GM12878 (cell line): ENCODE measurements at regions not wholly inside any gene's neighbourhood (a gene's known extent, or its start where the extent isn't known, plus 50 kb on each side); places are given as distances from the start of the nearest gene placed in this dataset.

ENCODE experiments used
- ESRRA ChIP-seq: IDR thresholded peaks from 2 replicates; pipeline ENCODE4 v1.6.1; 2012; ENCODE audit warnings: mild to moderate bottlenecking, low read length, improper control_type of control experiment
- EZH2 ChIP-seq: IDR thresholded peaks from 2 replicates; pipeline ENCODE4 v1.6.1; 2012; ENCODE audit warnings: low read depth, mild to moderate bottlenecking, control low read depth, inconsistent platforms, low read length, borderline replicate concordance; ENCODE audit not compliant: control insufficient read depth
- MTA3 ChIP-seq: IDR thresholded peaks from 2 replicates; pipeline ENCODE4 v1.6.1; 2012; ENCODE audit warnings: low read length, inconsistent platforms, borderline replicate concordance
- TCF12 ChIP-seq: IDR thresholded peaks from 2 replicates; pipeline ENCODE4 v1.6.1; 2011; ENCODE audit warnings: low read depth, mild to moderate bottlenecking, low read length
- ZNF384 ChIP-seq: IDR thresholded peaks from 2 replicates; pipeline ENCODE4 v1.6.1; 2012; ENCODE audit warnings: low read depth, mild to moderate bottlenecking, low read length, improper control_type of control experiment, borderline replicate concordance
- TF ChIP-seq, protein P1 (sequence below): fragments of 450-650 bp; IDR thresholded peaks from 2 replicates; pipeline ENCODE4 v1.6.1; 2016; ENCODE audit warnings: mild to moderate bottlenecking, moderate library complexity, borderline replicate concordance
- TF ChIP-seq, protein P2 (sequence below): IDR thresholded peaks from 2 replicates; pipeline ENCODE4 v1.6.1; 2011; ENCODE audit warnings: borderline replicate concordance, low read depth, mild to moderate bottlenecking, moderate library complexity, mixed read lengths, low read length; ENCODE audit not compliant: insufficient read depth; ENCODE audit errors: extremely low read length
- TF ChIP-seq, protein P3 (sequence below): IDR thresholded peaks from 2 replicates; pipeline ENCODE4 v1.6.1; 2012; ENCODE audit warnings: low read depth, low read length, improper control_type of control experiment
- TF ChIP-seq, protein P4 (sequence below): IDR thresholded peaks from 2 replicates; pipeline ENCODE4 v1.6.1; 2012; ENCODE audit warnings: mild to moderate bottlenecking, low read depth, low read length
- TF ChIP-seq, protein P5 (sequence below): fragments of 450-650 bp; IDR thresholded peaks from 2 replicates; pipeline ENCODE4 v1.6.1; 2014; ENCODE audit warnings: mild to moderate bottlenecking

DNA sequence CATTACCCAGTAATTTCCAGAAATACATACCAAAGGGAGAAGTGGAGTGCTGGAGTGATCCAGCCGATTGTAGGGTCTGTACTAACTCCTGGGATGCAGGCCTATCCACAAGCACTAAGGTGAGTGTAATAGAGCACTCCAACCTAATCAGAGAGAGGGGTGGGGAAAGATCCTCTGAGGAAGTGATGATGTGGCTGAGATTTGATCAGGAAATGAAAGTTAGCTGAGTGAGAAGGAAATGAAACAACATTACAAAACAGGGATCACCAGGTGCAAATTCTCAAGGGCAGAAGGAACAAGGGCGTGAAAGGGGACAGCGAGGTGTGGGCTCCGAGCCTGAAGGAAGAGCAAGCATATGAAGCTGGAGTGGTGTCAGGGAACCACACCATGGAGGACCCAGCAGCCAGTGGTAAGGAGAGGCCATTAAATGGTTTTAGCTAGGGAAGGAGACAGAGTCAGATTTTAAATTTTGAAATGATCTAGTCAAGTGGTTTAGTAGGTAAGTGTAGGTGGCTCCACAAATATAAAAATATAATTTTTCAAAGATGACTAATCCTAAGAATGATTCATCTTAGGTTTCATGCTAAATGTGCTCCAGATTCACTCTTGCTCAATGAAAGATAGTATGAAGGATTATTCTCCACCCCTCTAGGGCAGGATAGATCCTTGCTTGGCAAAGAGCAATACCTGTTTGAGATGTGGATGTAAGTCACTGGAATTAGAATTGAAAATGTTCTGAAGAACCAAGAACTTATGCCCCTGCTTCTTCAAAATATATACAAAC is 348.7 kb downstream of the TBL1XR1 start (continued):
- TF ChIP-seq, protein P1, sequence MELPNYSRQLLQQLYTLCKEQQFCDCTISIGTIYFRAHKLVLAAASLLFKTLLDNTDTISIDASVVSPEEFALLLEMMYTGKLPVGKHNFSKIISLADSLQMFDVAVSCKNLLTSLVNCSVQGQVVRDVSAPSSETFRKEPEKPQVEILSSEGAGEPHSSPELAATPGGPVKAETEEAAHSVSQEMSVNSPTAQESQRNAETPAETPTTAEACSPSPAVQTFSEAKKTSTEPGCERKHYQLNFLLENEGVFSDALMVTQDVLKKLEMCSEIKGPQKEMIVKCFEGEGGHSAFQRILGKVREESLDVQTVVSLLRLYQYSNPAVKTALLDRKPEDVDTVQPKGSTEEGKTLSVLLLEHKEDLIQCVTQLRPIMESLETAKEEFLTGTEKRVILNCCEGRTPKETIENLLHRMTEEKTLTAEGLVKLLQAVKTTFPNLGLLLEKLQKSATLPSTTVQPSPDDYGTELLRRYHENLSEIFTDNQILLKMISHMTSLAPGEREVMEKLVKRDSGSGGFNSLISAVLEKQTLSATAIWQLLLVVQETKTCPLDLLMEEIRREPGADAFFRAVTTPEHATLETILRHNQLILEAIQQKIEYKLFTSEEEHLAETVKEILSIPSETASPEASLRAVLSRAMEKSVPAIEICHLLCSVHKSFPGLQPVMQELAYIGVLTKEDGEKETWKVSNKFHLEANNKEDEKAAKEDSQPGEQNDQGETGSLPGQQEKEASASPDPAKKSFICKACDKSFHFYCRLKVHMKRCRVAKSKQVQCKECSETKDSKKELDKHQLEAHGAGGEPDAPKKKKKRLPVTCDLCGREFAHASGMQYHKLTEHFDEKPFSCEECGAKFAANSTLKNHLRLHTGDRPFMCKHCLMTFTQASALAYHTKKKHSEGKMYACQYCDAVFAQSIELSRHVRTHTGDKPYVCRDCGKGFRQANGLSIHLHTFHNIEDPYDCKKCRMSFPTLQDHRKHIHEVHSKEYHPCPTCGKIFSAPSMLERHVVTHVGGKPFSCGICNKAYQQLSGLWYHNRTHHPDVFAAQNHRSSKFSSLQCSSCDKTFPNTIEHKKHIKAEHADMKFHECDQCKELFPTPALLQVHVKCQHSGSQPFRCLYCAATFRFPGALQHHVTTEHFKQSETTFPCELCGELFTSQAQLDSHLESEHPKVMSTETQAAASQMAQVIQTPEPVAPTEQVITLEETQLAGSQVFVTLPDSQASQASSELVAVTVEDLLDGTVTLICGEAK: no peak
- no peak for TF ChIP-seq EZH2
- TF ChIP-seq TCF12: no peak
- no peak for TF ChIP-seq ZNF384
- TF ChIP-seq ESRRA: no peak
- TF ChIP-seq, protein P2, sequence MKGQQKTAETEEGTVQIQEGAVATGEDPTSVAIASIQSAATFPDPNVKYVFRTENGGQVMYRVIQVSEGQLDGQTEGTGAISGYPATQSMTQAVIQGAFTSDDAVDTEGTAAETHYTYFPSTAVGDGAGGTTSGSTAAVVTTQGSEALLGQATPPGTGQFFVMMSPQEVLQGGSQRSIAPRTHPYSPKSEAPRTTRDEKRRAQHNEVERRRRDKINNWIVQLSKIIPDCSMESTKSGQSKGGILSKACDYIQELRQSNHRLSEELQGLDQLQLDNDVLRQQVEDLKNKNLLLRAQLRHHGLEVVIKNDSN: no peak
- no peak for TF ChIP-seq MTA3
- TF ChIP-seq, protein P3, sequence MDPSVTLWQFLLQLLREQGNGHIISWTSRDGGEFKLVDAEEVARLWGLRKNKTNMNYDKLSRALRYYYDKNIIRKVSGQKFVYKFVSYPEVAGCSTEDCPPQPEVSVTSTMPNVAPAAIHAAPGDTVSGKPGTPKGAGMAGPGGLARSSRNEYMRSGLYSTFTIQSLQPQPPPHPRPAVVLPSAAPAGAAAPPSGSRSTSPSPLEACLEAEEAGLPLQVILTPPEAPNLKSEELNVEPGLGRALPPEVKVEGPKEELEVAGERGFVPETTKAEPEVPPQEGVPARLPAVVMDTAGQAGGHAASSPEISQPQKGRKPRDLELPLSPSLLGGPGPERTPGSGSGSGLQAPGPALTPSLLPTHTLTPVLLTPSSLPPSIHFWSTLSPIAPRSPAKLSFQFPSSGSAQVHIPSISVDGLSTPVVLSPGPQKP: no peak
- TF ChIP-seq, protein P4, sequence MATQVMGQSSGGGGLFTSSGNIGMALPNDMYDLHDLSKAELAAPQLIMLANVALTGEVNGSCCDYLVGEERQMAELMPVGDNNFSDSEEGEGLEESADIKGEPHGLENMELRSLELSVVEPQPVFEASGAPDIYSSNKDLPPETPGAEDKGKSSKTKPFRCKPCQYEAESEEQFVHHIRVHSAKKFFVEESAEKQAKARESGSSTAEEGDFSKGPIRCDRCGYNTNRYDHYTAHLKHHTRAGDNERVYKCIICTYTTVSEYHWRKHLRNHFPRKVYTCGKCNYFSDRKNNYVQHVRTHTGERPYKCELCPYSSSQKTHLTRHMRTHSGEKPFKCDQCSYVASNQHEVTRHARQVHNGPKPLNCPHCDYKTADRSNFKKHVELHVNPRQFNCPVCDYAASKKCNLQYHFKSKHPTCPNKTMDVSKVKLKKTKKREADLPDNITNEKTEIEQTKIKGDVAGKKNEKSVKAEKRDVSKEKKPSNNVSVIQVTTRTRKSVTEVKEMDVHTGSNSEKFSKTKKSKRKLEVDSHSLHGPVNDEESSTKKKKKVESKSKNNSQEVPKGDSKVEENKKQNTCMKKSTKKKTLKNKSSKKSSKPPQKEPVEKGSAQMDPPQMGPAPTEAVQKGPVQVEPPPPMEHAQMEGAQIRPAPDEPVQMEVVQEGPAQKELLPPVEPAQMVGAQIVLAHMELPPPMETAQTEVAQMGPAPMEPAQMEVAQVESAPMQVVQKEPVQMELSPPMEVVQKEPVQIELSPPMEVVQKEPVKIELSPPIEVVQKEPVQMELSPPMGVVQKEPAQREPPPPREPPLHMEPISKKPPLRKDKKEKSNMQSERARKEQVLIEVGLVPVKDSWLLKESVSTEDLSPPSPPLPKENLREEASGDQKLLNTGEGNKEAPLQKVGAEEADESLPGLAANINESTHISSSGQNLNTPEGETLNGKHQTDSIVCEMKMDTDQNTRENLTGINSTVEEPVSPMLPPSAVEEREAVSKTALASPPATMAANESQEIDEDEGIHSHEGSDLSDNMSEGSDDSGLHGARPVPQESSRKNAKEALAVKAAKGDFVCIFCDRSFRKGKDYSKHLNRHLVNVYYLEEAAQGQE: no peak
- TF ChIP-seq, protein P5, sequence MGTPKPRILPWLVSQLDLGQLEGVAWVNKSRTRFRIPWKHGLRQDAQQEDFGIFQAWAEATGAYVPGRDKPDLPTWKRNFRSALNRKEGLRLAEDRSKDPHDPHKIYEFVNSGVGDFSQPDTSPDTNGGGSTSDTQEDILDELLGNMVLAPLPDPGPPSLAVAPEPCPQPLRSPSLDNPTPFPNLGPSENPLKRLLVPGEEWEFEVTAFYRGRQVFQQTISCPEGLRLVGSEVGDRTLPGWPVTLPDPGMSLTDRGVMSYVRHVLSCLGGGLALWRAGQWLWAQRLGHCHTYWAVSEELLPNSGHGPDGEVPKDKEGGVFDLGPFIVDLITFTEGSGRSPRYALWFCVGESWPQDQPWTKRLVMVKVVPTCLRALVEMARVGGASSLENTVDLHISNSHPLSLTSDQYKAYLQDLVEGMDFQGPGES: no peak
- TF ChIP-seq, all 136 proteins: peak for 0
